AG04449 (cell line): ENCODE measurements at regions not wholly inside any gene's neighbourhood (a gene's known extent, or its start where the extent isn't known, plus 50 kb on each side); places are given as distances from the start of the nearest gene placed in this dataset.

Source experiments
- CTCF ChIA-PET: fragments of 350-600 bp; formaldehyde crosslinking; extraction: SDS; loops from one replicate; lab custom pipeline; 2021; ENCODE audit warnings: antibody characterized with exemption; lab: Yijun Ruan, JAX
- POLR2A ChIA-PET: fragments of 400-600, 350-600 bp; formaldehyde crosslinking; extraction: SDS; loops from one replicate; lab custom pipeline; 2020; ENCODE audit warnings: antibody characterized with exemption, inconsistent platforms; lab: Yijun Ruan, JAX
- DNase-seq: peaks from one replicate; pipeline ENCODE4 v3.0.0-alpha.2; 2010; ENCODE audit warnings: low read depth, low spot score
- H3K4me3 ChIP-seq: 2 replicates; pipeline ENCODE4 v1.5.1; 2011; ENCODE audit warnings: low read depth, mild to moderate bottlenecking, control low read depth, low read length
- CTCF ChIP-seq: IDR thresholded peaks from one replicate; pipeline ENCODE4 v1.5.1; 2011; ENCODE audit warnings: mild to moderate bottlenecking, moderate library complexity, low read length, control low read depth, inconsistent platforms; ENCODE audit not compliant: insufficient read depth; ENCODE audit errors: missing control alignments

DNA sequence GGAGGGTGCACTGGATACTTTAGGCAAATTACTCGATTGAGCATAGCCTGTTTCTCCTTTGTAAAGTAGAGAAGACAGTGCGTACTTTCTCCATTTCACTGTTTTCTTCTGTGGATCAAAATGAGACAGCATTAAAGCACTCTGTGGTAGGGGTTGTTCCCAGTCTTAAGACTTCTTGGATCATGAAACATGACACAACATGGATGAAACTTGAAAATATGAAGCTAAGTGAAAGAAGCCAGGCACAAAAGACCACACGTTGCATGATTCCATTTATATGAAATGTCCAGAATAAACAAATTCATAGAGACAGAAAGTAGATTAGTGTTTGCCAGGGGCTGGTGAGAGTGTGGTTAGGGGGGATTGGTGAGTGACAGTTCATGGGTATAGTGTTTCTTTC is 61.8 kb upstream of the MED9 start:
- no peak overlapping the region for H3K4me3 ChIP-seq
- POLR2A ChIA-PET = interaction anchor here (0.6 kb wide), 1 partner anchor 74 kb away, joined by 3 read pairs; no protein-coding TSS in a partner anchor
- no peak for DNase-seq
- no peak for TF ChIP-seq CTCF
- CTCF ChIA-PET = interaction anchor here (1.0 to 2.2 kb wide), 2 partner anchors 13 to 20 kb away, joined by 3 to 6 read pairs; no protein-coding TSS in a partner anchor

DNA sequence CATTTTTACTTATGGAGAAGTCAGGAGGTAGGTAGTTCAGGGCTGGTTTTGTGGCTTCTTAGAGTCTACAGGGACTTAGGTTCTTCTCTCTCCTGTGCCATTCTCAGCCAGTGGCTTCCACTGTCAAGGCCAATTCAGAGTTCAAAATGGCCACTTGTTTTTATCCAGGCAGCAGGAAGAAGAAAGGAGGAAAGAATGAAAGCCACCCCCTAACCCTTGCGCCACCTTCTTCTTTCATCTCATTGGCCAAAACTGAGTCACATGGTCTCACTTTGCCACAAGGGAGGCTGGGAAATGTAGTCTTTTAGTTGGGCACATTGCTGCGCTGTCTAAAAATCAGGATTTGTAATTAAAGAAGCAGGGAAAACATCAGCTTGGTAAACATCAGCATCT is 60.8 kb upstream of the MED9 start:
- ChIA-PET POLR2A (no interaction called here), CTCF (interaction anchor here (1.3 to 2.2 kb wide), 3 partner anchors 11 to 61 kb away, joined by 3 to 6 read pairs (median 3); no protein-coding TSS in a partner anchor)
- no peak for DNase-seq
- no peak overlapping the region for H3K4me3 ChIP-seq
- TF ChIP-seq CTCF = no peak

DNA sequence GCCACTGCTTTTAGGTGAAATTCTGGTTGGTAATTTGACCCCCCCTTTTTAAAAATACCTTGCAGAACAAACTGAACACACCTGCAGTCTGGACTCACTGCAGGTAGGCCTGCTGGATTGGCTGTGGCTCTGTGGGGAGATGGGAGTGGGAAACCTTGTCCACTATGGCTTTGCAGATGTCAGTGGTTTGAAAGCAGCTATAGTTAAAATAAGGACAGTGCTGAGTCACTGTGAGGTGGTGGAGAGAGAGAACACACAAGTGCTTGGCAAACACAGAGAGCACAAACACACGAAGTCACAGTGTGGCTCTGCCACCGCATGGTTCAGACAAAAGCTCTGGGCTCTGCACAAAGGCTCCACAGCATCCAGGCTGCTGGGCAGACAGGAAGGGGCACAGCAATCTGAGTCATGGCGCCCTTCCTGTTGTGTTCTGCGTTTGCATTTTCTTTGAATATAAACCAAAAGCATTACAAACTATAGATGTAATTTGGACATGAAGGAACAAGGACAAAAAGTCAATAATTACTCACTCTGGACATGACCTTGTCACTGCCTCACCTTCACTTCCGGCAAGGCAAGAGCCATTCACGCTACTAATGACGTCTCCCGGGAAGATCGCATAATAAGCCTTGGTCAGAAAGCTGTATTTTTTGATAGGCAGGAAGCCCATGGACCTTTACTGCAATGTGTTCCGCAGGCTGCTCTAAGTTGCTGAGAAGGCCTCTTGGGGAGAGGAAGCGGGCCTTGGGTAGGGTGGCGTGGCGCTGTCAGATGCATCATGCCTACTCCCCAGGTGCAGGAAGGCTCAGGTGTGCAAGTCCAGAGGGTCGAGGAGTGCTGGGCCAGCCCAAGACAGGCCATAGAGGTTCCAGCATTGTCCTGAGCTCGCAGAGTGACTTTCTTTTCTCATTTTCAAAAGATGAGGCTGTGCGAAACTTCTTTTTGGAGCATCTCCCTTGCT is 60.1 kb upstream of the MED9 start:
- POLR2A ChIA-PET = interaction anchor here (0.6 kb wide), 1 partner anchor 80 kb away, joined by 3 read pairs; the partner anchor contains the start of gene RASD1
- no peak for DNase-seq
- TF ChIP-seq CTCF = no peak
- CTCF ChIA-PET = interaction anchor here (1.2 to 2.2 kb wide), 4 partner anchors 10 to 80 kb away, joined by 3 to 6 read pairs (median 3); no protein-coding TSS in a partner anchor
- H3K4me3 ChIP-seq = no peak overlapping the region

DNA sequence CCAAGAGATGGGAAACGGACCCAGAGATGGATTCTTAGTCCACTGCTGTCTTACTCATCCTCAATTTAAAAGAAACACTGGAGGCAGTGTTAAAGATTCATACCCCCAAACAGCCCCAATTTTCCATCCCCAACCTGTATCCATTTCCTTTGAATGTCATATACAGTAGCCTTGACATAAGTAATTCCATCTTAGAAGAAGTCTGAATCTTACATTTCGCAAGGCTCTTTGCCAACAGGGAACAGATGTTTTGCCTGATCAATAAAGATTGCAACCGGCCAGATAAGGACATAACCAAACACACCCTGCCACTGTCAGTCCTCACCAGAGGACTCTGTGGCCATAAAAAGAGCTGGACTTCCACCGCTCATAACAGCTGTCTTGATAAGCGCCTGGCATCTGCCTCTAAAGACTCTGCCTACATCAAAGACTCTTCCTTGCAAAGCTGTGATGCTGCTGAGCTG is 59.0 kb upstream of the MED9 start:
- no peak overlapping the region for H3K4me3 ChIP-seq
- TF ChIP-seq CTCF = no peak
- DNase-seq = no peak
- ChIA-PET CTCF (interaction anchor here (1.2 to 1.3 kb wide), 2 partner anchors 18 to 79 kb away, joined by 3 to 5 read pairs; no protein-coding TSS in a partner anchor), POLR2A (no interaction called here)

GRCh38 chr17:17419166-17419565 is 57.6 kb upstream of the MED9 start:
- no peak for DNase-seq
- ChIA-PET POLR2A (no interaction called here), CTCF (interaction anchor here (0.9 kb wide), 1 partner anchor 78 kb away, joined by 3 read pairs; no protein-coding TSS in a partner anchor)
- no peak overlapping the region for H3K4me3 ChIP-seq
- TF ChIP-seq CTCF = no peak

DNA sequence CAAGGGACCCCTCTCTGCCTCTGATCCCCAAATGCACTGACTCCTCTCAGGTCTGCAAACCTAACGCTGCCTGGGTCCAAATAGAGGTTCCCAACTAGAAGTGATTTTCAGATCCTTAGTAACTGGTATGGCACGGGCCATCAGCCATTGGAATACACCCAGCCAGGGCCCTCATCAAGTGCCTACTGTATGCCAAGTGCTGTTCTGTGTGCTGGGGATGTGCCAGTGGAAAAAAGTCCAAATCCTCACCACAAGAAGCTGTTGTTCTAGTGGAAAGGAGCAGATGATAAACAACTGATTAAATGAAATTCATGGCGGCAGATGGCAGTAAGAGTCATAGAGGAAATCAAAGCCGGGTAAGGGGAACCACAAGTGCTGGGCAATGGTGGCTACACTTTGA is 57.2 kb upstream of the MED9 start:
- no peak for DNase-seq
- no peak for TF ChIP-seq CTCF
- H3K4me3 ChIP-seq = no peak overlapping the region
- ChIA-PET POLR2A (no interaction called here), CTCF (no interaction called here)
